GM19455 (cell line): ENCODE measurements at regions not wholly inside any gene's neighbourhood (a gene's known extent, or its start where the extent isn't known, plus 50 kb on each side); places are given as distances from the start of the nearest gene placed in this dataset.

Experiments
- ATAC-seq: cut with Tn5 transposase; IDR thresholded peaks from one replicate; pipeline ENCODE4 v1.9.1; 2021; ENCODE audit not compliant: unreplicated experiment

DNA sequence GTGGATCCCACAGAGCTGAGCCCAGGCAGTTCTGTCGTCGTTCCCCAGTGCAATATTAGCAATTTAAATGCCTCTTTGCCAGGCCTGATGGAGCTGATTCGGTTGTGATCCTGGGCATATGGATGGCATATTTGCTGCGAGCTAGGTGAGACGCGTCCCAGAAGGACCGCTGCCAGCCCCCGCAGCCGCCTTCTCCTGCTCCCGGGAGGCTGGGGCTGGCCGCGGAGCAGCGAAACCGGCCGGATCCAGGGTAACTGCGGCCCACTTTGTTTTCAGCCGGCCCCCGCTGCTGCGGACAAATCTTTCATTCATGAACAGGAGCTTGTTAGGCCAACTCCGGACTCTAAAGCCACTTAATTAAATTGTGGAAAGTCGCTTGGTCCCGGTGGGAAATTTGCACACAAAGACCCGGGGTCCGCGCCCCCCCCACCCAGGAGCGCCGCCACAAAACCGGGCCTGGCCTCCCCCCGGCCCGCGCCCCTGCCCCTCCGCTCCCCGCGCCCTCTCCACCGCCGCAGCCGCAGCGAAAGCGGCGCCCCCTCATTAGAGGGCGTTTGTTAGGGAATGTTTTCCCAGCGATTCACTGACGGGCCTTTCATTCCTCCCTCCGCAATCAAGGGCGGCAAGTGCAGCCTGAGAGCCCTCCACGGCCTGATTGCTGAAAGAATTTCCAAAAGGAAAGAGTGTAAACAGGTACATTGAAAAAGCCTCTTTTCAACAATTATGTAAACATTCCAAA, 383.3 kb downstream of the RRAGC start:
- no peak for ATAC-seq

- peak; percentile 4 for ATAC-seq
Measured at GRCh38 chr1:38475624-38476005, 384.0 kb downstream of the RRAGC start.

GRCh38 chr1:38474738-38475623, 384.6 kb downstream of the RRAGC start:
- peak; percentile 79 for ATAC-seq

GRCh38 chr1:38466487-38466886, 393.1 kb downstream of the RRAGC start:
- no peak for ATAC-seq

DNA sequence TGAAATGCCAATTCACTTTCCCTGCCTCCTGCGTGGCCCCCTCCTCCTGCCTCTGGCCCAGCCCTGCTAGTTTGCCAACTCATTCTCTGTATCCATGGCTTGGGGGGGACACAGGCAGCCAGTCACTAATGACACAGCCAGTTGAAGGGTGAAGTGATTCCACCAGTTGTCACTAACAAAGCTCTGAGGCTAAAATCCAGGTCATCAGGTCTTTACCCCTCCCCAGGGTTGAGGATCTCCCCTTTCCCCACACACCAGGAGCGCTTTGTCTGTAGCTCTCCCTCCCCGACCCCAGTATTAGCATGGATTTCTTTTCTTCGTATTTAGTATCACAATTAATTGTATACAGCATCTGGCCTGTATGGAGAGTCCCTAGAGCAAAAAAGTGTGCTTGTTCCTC, 394.1 kb downstream of the RRAGC start:
- no peak for ATAC-seq

- ATAC-seq: no peak
Measured at GRCh38 chr1:38464071-38464661, 395.4 kb downstream of the RRAGC start.

DNA sequence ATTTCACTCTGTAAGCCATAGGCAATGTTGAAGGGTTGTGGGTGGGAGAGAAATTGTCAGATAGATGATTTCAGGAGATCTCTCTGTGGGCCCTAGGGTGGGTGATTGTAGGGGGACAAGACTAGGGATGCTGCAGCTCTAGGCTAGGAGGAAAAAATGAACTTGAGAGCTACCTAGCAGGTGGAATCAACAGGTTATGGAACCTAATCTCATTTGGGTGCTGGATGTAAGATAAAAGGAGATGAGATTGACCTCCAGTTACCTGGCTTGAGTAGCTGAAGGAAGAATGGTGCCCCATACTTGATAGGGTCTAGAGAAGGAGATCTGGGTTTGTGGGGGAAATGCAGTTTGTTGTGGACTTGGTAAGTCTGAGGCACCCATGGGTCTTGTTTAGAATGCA, 396.5 kb downstream of the RRAGC start:
- ATAC-seq: no peak

DNA sequence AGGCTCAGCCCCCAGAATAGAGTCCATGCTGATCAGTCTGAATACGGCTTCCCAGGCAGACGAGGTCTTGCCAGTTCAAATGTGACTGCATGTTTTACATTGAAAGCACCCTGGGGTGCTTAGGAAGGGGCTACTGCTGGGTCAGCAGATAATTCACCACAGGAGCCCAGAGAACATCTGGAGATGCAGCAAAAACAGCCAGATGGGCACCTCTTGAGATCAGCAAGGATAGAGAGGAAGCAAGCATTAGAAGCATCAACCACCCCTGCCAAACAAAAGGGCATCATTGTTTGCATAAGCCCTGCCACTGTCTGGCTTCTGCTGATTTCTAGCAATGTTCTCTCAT, 403.1 kb downstream of the RRAGC start:
- no peak for ATAC-seq

DNA sequence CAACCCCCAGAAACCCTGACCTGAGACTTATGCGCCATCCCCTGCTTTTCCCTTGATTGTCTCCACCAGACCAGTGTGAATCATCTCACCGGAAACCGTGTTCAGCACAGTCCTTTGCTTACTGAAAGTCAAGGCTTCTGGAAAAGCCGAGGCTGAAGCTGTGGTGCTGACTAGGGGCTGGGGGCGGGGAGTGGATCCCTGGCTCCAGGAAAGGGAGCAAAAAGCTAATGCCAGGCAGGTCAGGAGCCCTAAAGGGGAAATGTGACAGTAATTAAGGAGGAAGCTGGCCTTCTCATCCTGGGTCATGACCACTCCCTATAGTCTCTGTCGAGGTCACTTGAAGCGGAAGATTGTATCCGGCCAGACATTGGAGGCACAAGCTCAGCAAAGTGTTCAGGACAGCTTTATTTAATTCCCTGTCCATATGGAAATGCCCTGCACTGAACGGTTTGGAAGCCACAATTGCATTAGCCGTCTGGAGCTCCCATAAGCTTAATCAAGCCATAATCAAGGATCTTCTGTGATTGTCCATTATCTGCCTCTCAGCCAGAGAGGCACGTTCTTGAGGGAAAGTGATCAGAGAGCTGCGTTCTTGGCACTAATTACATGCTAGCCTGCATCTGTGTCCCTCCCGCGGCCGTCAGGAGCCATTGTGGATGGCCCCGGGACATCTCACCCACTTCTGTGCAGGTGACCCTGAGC, 403.6 kb downstream of the RRAGC start:
- ATAC-seq: no peak

DNA sequence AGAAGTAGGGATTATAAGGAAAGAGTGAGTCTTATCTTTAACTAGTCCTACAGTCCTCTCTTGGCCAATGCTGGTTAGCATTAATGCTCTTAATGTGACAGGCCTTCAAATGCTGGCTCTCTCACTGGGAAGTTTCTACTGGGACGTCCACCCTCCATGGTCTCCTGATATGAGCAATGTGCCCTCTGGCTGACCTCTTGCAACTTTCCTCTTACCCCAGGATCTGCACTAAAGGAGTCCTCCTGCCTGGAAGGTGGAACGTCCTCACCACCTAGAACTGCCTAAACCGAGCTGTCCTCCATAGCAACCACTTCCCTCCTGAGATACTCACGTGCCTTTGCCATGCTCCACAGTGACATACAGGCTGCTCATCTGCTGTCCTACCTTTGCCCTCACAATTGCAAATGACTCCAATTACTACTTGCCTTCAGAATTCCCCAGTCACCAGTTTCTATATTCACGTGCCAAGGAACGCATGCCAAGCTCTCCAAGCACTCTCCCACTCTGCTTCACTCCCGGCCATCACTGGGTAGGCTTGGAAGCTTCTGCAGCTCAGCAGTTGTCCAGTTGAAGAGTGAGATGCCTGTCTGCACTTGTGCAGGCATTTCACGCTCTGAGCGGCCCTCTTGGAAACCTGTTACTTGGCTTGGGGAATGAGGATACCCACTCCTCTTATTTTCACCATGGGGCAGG, 404.7 kb downstream of the RRAGC start:
- no peak for ATAC-seq

DNA sequence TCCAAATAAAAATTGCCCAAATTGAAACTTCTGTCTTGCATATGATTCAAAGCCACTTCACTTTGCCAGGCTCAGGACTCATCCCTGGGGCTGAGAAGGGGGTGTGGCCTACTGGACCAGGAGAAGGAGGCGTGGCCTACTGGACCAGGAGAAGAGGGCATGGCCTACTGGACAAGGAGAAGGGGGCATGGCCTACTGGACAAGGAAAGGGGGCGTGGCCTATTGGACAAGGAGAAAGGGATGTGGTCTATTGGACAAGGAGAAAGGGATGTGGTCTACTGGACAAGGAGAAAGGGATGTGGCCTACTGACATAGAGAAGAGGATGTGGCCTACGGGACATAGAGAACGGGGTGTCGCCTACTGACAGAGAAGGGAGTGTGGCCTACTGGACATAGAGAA, 405.3 kb downstream of the RRAGC start:
- no peak for ATAC-seq

- no peak for ATAC-seq
Measured at GRCh38 chr1:38452246-38452645, 405.7 kb upstream of the POU3F1 start.

DNA sequence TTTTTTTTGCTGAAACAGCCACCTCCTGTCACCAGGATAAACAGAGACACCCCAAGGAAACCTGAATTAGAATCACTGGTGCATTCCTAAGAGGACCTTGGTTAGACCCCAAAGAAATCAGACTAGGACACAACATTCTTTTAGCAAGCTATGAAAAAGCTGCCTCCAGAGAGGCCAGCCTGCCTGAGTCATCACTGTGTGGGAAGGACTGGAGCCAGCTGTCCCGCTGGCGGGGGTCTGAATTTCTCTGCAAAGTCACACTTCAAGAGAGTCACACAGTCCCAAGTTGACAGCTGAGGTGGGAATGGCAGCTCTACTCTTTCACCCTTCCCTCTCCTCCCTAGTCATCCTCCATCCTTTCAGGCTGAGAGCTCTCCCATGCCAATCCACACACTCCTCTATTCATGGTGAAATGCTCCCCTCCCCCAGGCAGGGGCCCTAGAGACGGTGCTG, 405.0 kb upstream of the POU3F1 start:
- ATAC-seq: no peak

GRCh38 chr1:38448893-38449292, 402.3 kb upstream of the POU3F1 start:
- no peak for ATAC-seq

DNA sequence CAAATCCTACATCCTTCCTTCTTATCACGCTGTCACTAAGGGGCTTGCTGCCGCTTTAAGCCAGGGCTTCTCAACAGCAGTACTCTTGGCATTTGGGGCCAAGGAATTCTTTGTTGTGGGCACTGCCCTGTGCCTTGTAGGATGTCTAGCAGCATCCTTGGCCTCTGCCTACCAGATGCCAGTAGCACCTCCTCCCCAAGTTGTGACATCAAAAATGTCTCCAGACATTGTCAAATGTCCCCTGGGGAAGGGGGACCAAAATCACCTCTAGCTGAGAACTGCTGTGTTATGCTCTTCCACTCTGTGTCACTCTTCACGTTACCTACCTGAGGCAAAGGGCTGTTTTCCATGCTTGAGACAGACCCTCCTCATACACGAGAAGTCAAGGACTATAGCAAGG, 400.3 kb upstream of the POU3F1 start:
- ATAC-seq: no peak

DNA sequence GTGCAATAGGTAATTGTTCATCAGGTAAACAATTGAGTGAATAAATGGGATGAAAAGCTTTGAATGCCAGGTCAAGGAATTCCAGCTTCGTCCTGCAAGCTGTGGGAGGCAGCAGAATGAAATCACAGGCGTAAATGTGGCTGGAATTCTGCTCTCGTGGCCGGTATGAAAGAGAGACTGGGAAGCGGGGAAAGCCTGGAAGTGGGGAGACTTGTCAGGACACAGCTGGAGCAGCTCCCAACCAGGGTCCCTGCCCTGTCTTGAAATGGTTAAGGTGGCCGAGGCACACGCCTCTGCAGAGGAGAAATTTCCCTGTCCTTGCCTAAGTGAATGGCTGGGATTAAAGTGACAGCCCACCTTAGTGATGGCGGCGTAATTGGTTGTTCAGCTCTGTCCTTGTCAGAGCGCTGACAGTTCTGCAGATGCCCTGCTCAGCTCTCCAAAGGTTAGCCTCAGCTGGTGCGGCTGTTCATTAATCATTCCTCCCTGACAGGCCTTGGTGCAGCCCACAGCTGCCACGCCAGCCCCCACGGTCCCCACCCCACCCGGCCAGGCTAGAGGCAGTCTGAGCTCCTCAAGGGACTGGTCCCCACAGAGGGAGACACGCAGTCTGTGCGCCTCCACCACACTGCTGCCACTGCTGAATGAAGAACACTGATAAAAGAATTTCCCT, 398.3 kb upstream of the POU3F1 start:
- ATAC-seq: no peak

DNA sequence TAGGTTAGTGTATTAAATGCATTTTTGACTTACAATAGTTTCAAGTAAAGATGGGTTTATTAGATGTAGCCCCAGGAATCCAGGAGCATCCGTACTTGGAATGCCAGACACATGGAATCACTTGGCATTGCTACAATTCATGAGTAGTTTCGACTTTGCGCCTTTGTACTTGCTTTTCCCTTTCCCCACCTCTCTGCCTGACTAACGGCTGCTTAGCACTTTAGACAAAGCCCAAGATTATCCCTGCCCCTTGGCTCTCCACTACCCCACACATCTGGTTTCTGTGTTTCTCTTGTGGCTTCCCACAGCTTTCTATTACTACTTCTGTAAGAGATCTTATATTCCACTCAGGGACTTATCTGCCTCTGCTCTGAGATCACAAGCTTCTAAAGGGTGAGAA, 397.7 kb upstream of the POU3F1 start:
- no peak for ATAC-seq

GRCh38 chr1:38440402-38440801, 393.8 kb upstream of the POU3F1 start:
- no peak for ATAC-seq

- ATAC-seq: no peak
Measured at GRCh38 chr1:38436749-38437148, 390.2 kb upstream of the POU3F1 start.

DNA sequence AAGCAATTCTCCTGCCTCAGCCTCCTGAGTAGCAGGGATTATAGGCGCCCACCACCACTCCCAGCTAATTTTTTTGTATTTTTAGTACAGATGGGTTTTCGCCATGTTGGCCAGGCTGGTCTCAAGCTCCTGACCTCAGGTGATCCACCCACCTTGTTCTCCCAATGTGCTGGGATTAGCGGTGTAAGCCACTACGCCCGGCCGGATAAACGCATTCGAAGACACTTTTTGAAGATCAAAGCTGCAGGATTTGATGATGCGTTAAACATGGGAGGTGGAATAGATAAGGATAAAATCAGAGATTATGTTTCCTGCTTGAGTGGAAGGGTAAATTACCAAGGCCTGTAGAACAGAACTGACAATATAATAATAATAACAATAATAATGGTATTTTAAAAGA, 389.4 kb upstream of the POU3F1 start:
- no peak for ATAC-seq
